Suprapubic skin (tissue), 4 donors: ENCODE measurements at regions not wholly inside any gene's neighbourhood (a gene's known extent, or its start where the extent isn't known, plus 50 kb on each side); places are given as distances from the start of the nearest gene placed in this dataset.
A peak's percentile ranks its signal among the peaks of the same experiment; 100 is the strongest.

Experiments
- DNase-seq, 2 donors: peaks; one replicate each; pipeline ENCODE4 v3.0.0-alpha.2; 2019; ENCODE audit warnings: low spot score in 2 of 2
- H3K27ac ChIP-seq: fragments of 200-600 bp; sonication (generic); one replicate; pipeline ENCODE4 v1.5.1; 2019
- H3K27me3 ChIP-seq: fragments of 200-600 bp; sonication (generic); one replicate; pipeline ENCODE4 v1.5.1; 2019
- H3K36me3 ChIP-seq: fragments of 200-600 bp; sonication (generic); one replicate; pipeline ENCODE4 v1.5.1; 2019
- H3K4me1 ChIP-seq: fragments of 200-600 bp; sonication (generic); one replicate; pipeline ENCODE4 v1.5.1; 2019
- H3K4me3 ChIP-seq: fragments of 200-600 bp; sonication (generic); one replicate; pipeline ENCODE4 v1.5.1; 2019; ENCODE audit warnings: mild to moderate bottlenecking
- H3K9me3 ChIP-seq: fragments of 200-600 bp; sonication (generic); one replicate; pipeline ENCODE4 v1.5.1; 2019
- CTCF ChIP-seq, 2 donors: fragments of 200-600 bp in 1 of 2; fragments of 450-650 bp in 1 of 2; sonication (generic) in 1 of 2; IDR thresholded peaks; one replicate each; pipeline ENCODE4 v1.5.1; 2016 to 2019; ENCODE audit warnings: antibody characterized with exemption in 2 of 2, mild to moderate bottlenecking in 1 of 2, moderate library complexity in 1 of 2
- EP300 ChIP-seq: sonication (generic); formaldehyde crosslinking; IDR thresholded peaks from one replicate; pipeline ENCODE4 v1.6.1; 2017; ENCODE audit warnings: antibody characterized with exemption
- POLR2A ChIP-seq, 2 donors: fragments of 450-650 bp; IDR thresholded peaks; one replicate each; pipeline ENCODE4 v1.6.1; 2017; ENCODE audit warnings: antibody characterized with exemption in 2 of 2, mild to moderate bottlenecking in 2 of 2, moderate library complexity in 2 of 2
- POLR2AphosphoS5 ChIP-seq, 3 donors: sonication (generic); formaldehyde crosslinking; IDR thresholded peaks; one replicate each; pipeline ENCODE4 v1.6.1; 2017; ENCODE audit warnings: antibody characterized with exemption in 3 of 3
- WGBS: methylation state at CpG from one replicate; pipeline ENCODE4 v1.1.5; 2018; 5-methylcytosine and 5-hydroxymethylcytosine counted together

- DNase-seq = no peak
- H3K36me3 ChIP-seq = no peaks in the 10 kb centered on the region
- no peak overlapping the region for H3K4me3 ChIP-seq
- no peaks in the 10 kb centered on the region for H3K9me3 ChIP-seq
- peaks cover 19% of the 10 kb centered on the region for H3K4me1 ChIP-seq
- no peaks in the 10 kb centered on the region for H3K27me3 ChIP-seq
- WGBS = 75% methylated on average over 3 of the region's 3 CpGs
- TF ChIP-seq CTCF (IDR thresholded peaks at IDR 0.05) (no peak), POLR2AphosphoS5 (IDR thresholded peaks at IDR 0.05) (no peak), POLR2A (IDR thresholded peaks at IDR 0.05) (no peak), EP300 (no peak)
- H3K27ac ChIP-seq = no peak overlapping the region
These were observed 247.5 kb upstream of the TGFBR2 start for GRCh38 chr3:30358871-30359270.

GRCh38 chr3:30368978-30369377 is 237.4 kb upstream of the TGFBR2 start:
- no peak overlapping the region for H3K4me3 ChIP-seq
- no peaks in the 10 kb centered on the region for H3K36me3 ChIP-seq
- no peak for TF ChIP-seq POLR2AphosphoS5 (IDR thresholded peaks at IDR 0.05)
- no peak for TF ChIP-seq CTCF (IDR thresholded peaks at IDR 0.05)
- TF ChIP-seq EP300 = no peak
- no peak for TF ChIP-seq POLR2A (IDR thresholded peaks at IDR 0.05)
- no peak overlapping the region for H3K27ac ChIP-seq
- H3K4me1 ChIP-seq = peaks cover 14% of the 10 kb centered on the region
- no peak for DNase-seq
- no peaks in the 10 kb centered on the region for H3K9me3 ChIP-seq
- H3K27me3 ChIP-seq = no peaks in the 10 kb centered on the region

GRCh38 chr3:30370681-30371271 is 235.6 kb upstream of the TGFBR2 start:
- 21% methylated on average over 5 of the region's 5 CpGs for WGBS
- Histone ChIP-seq H3K27ac (peak overlapping the region; percentile 6), H3K4me1 (peaks cover 14% of the 10 kb centered on the region), H3K27me3 (no peaks in the 10 kb centered on the region), H3K36me3 (no peaks in the 10 kb centered on the region), H3K9me3 (no peaks in the 10 kb centered on the region), H3K4me3 (no peak overlapping the region)
- DNase-seq = no peak
- peak in 1 of 3 donors; percentile 41 for TF ChIP-seq POLR2AphosphoS5 (IDR thresholded peaks at IDR 0.05)
- TF ChIP-seq EP300 = no peak

GRCh38 chr3:30372837-30373236 is 233.6 kb upstream of the TGFBR2 start:
- 60% methylated on average over 3 of the region's 3 CpGs for WGBS
- H3K27ac ChIP-seq = no peak overlapping the region

GRCh38 chr3:30384546-30385072 is 221.8 kb upstream of the TGFBR2 start:
- no peaks in the 10 kb centered on the region for H3K36me3 ChIP-seq
- WGBS = 93% methylated on average over 2 of the region's 2 CpGs
- H3K4me1 ChIP-seq = no peaks in the 10 kb centered on the region
- TF ChIP-seq EP300 (no peak), POLR2AphosphoS5 (IDR thresholded peaks at IDR 0.05) (no peak), POLR2A (IDR thresholded peaks at IDR 0.05) (no peak), CTCF (IDR thresholded peaks at IDR 0.05) (no peak)
- H3K27ac ChIP-seq = no peak overlapping the region
- H3K9me3 ChIP-seq = no peaks in the 10 kb centered on the region
- no peak for DNase-seq
- no peak overlapping the region for H3K4me3 ChIP-seq
- H3K27me3 ChIP-seq = no peaks in the 10 kb centered on the region

More at GRCh38 chr3:30372837-30373236, 233.6 kb upstream of the TGFBR2 start:
- Histone ChIP-seq H3K4me3 (no peak overlapping the region), H3K9me3 (no peaks in the 10 kb centered on the region), H3K27me3 (no peaks in the 10 kb centered on the region), H3K4me1 (peaks cover 14% of the 10 kb centered on the region), H3K36me3 (no peaks in the 10 kb centered on the region)
- TF ChIP-seq EP300 (no peak), CTCF (IDR thresholded peaks at IDR 0.05) (no peak), POLR2A (IDR thresholded peaks at IDR 0.05) (no peak), POLR2AphosphoS5 (IDR thresholded peaks at IDR 0.05) (no peak)
- DNase-seq = no peak

- TF ChIP-seq POLR2AphosphoS5 (IDR thresholded peaks at IDR 0.05) (no peak), EP300 (no peak), POLR2A (IDR thresholded peaks at IDR 0.05) (no peak), CTCF (IDR thresholded peaks at IDR 0.05) (no peak)
- no peak overlapping the region for H3K27ac ChIP-seq
- no peaks in the 10 kb centered on the region for H3K4me1 ChIP-seq
- 79% methylated on average over 4 of the region's 4 CpGs for WGBS
- no peaks in the 10 kb centered on the region for H3K36me3 ChIP-seq
- DNase-seq = no peak
- no peak overlapping the region for H3K4me3 ChIP-seq
- H3K27me3 ChIP-seq = no peaks in the 10 kb centered on the region
- H3K9me3 ChIP-seq = no peaks in the 10 kb centered on the region
These were observed 213.3 kb upstream of the TGFBR2 start for GRCh38 chr3:30393079-30393478.
